Dedifferentiated amniotic fluid mesenchymal stem cell (primary cell): ENCODE measurements at regions not wholly inside any gene's neighbourhood (a gene's known extent, or its start where the extent isn't known, plus 50 kb on each side); places are given as distances from the start of the nearest gene placed in this dataset.
"Not testable (repeated sequence)": the region's sequence is repeated elsewhere in the genome, so short reads cannot be mapped to it uniquely, and the experiment has no call there.

Source experiments
- DNase-seq: peaks from one replicate; pipeline ENCODE4 v3.0.0-alpha.2; 2016; ENCODE audit errors: extremely low spot score

- DNase-seq: no peak
Observed at GRCh38 chr7:81887098-81888090, 117.5 kb upstream of the HGF start.

GRCh38 chr7:81886211-81886764, 116.4 kb upstream of the HGF start:
- no peak for DNase-seq

GRCh38 chr7:81884817-81885216, 115.0 kb upstream of the HGF start:
- DNase-seq: no peak

- DNase-seq: no peak
Observed at GRCh38 chr7:81883801-81884393, 114.0 kb upstream of the HGF start.

GRCh38 chr7:81882086-81882485, 112.2 kb upstream of the HGF start:
- no peak for DNase-seq

GRCh38 chr7:81877890-81878289, 108.0 kb upstream of the HGF start:
- no peak for DNase-seq

- no peak for DNase-seq
Observed at GRCh38 chr7:81873559-81873958, 103.7 kb upstream of the HGF start.

GRCh38 chr7:81871606-81872265, 101.9 kb upstream of the HGF start:
- peak; percentile 18 for DNase-seq

GRCh38 chr7:81870608-81871007, 100.8 kb upstream of the HGF start:
- DNase-seq: no peak

GRCh38 chr7:81869670-81870069, 99.8 kb upstream of the HGF start:
- no peak for DNase-seq

GRCh38 chr7:81865754-81866153, 95.9 kb upstream of the HGF start:
- DNase-seq: no peak

- no peak for DNase-seq
Observed at GRCh38 chr7:81859433-81859832, 89.6 kb upstream of the HGF start.

GRCh38 chr7:81858820-81859219, 89.0 kb upstream of the HGF start:
- DNase-seq: not testable (repeated sequence)

- no peak for DNase-seq
Observed at GRCh38 chr7:81857385-81857784, 87.5 kb upstream of the HGF start.

- no peak for DNase-seq
Observed at GRCh38 chr7:81854518-81854917, 84.7 kb upstream of the HGF start.

GRCh38 chr7:81852701-81853100, 82.9 kb upstream of the HGF start:
- DNase-seq: no peak

GRCh38 chr7:81851413-81851812, 81.6 kb upstream of the HGF start:
- DNase-seq: no peak

- no peak for DNase-seq
Observed at GRCh38 chr7:81846398-81846797, 76.6 kb upstream of the HGF start.

- DNase-seq: no peak
Observed at GRCh38 chr7:81845744-81846241, 75.9 kb upstream of the HGF start.

- DNase-seq: not testable (repeated sequence)
Observed at GRCh38 chr7:81843657-81844056, 73.8 kb upstream of the HGF start.

- no peak for DNase-seq
Observed at GRCh38 chr7:81842361-81842760, 72.5 kb upstream of the HGF start.

- DNase-seq: no peak
Observed at GRCh38 chr7:81839708-81840369, 70.0 kb upstream of the HGF start.
